WTC11 (cell line): ENCODE measurements at regions not wholly inside any gene's neighbourhood (a gene's known extent, or its start where the extent isn't known, plus 50 kb on each side); places are given as distances from the start of the nearest gene placed in this dataset.

Experiments
- ATAC-seq: fragments of 200-7000 bp; cut with Tn5 transposase; 2 replicates; pipeline ENCODE4 v1.10.0; 2021; ENCODE audit warnings: mild to moderate bottlenecking, moderate library complexity
- CTCF ChIA-PET: fragments of 300-600 bp; sonication (Branson Sonifier 250); formaldehyde crosslinking; loops from one replicate; lab custom pipeline; 2021; ENCODE audit warnings: antibody characterized with exemption; lab: Charles Lee
- POLR2A ChIA-PET: fragments of 350-600 bp; sonication (Branson Sonifier 250); formaldehyde crosslinking; loops from one replicate; lab custom pipeline; 2021; ENCODE audit warnings: antibody characterized with exemption; lab: Charles Lee
- DNase-seq: peaks from one replicate; pipeline ENCODE4 v3.0.0; 2021; ENCODE audit warnings: low spot score
- H3K27ac Mint-ChIP-seq: 2 replicates; pipeline ENCODE4 v1.8.0; 2021; ENCODE audit warnings: mixed read lengths
- H3K27me3 Mint-ChIP-seq: 2 replicates; pipeline ENCODE4 v1.8.0; 2021; ENCODE audit warnings: low read depth, mild to moderate bottlenecking, moderate library complexity, mixed read lengths
- H3K36me3 Mint-ChIP-seq: 2 replicates; pipeline ENCODE4 v1.8.0; 2021; ENCODE audit warnings: mixed read lengths
- H3K4me1 Mint-ChIP-seq: 2 replicates; pipeline ENCODE4 v1.8.0; 2022; ENCODE audit warnings: mixed read lengths
- H3K4me3 Mint-ChIP-seq: 2 replicates; pipeline ENCODE4 v1.8.0; 2021; ENCODE audit warnings: mild to moderate bottlenecking, moderate library complexity, mixed read lengths
- H3K9me3 Mint-ChIP-seq: 2 replicates; pipeline ENCODE4 v1.8.0; 2021; ENCODE audit warnings: mixed read lengths
- GRHL2 ChIP-seq: fragments of 250-450 bp; sonication (Bioruptor Pico); IDR thresholded peaks from 2 replicates; pipeline ENCODE4 v1.8.0; 2022; ENCODE audit warnings: mild to moderate bottlenecking, moderate library complexity; ENCODE audit not compliant: insufficient replicate concordance, severe bottlenecking
- JUN ChIP-seq: sonication (generic); formaldehyde crosslinking; IDR thresholded peaks from 2 replicates; pipeline ENCODE4 v1.8.0; 2023; ENCODE audit warnings: mild to moderate bottlenecking, missing genetic modification reagents
- NFATC4 ChIP-seq: fragments of 250-450 bp; sonication (Bioruptor Pico); IDR thresholded peaks from 2 replicates; pipeline ENCODE4 v1.9.0; 2021; ENCODE audit warnings: mild to moderate bottlenecking
- NFYB ChIP-seq: sonication (generic); formaldehyde crosslinking; conservative IDR thresholded peaks from 2 replicates; pipeline ENCODE4 v1.8.0; 2022; ENCODE audit warnings: low read depth, missing genetic modification reagents
- NR1H2 ChIP-seq: sonication (generic); formaldehyde crosslinking; IDR thresholded peaks from 2 replicates; pipeline ENCODE4 v1.9.0; 2021; ENCODE audit warnings: mild to moderate bottlenecking, moderate library complexity, missing genetic modification reagents
- NR2C2 ChIP-seq: sonication (generic); formaldehyde crosslinking; IDR thresholded peaks from 2 replicates; pipeline ENCODE4 v1.8.0; 2022; ENCODE audit warnings: mild to moderate bottlenecking, missing genetic modification reagents
- OVOL2 ChIP-seq: fragments of 250-450 bp; sonication (Bioruptor Pico); IDR thresholded peaks from 2 replicates; pipeline ENCODE4 v1.9.0; 2021; ENCODE audit warnings: mild to moderate bottlenecking, borderline replicate concordance
- SMAD3 ChIP-seq: sonication (generic); formaldehyde crosslinking; IDR thresholded peaks from 2 replicates; pipeline ENCODE4 v1.8.0; 2022; ENCODE audit warnings: missing genetic modification reagents, mild to moderate bottlenecking, borderline replicate concordance
- SMAD4 ChIP-seq: sonication (generic); formaldehyde crosslinking; IDR thresholded peaks from 2 replicates; pipeline ENCODE4 v1.8.0; 2022; ENCODE audit warnings: mild to moderate bottlenecking, missing genetic modification reagents
- SP1 ChIP-seq: sonication (generic); formaldehyde crosslinking; conservative IDR thresholded peaks from 2 replicates; pipeline ENCODE4 v1.8.1; 2022; ENCODE audit warnings: missing genetic modification reagents
- TCF7 ChIP-seq: sonication (generic); formaldehyde crosslinking; IDR thresholded peaks from 2 replicates; pipeline ENCODE4 v1.8.0; 2022; ENCODE audit warnings: mild to moderate bottlenecking, low read depth, missing genetic modification reagents, moderate library complexity
- ZNF263 ChIP-seq: sonication (generic); formaldehyde crosslinking; IDR thresholded peaks from 2 replicates; pipeline ENCODE4 v1.8.1; 2022; ENCODE audit warnings: low read depth, mild to moderate bottlenecking, moderate library complexity, missing genetic modification reagents
- ZNF416 ChIP-seq: fragments of 250-450 bp; sonication (Bioruptor Pico); IDR thresholded peaks from 2 replicates; pipeline ENCODE4 v1.9.0; 2021; ENCODE audit warnings: mild to moderate bottlenecking, inconsistent platforms
- ZNF423 ChIP-seq: fragments of 250-450 bp; sonication (Bioruptor Pico); IDR thresholded peaks from 2 replicates; pipeline ENCODE4 v2.1.2; 2022; ENCODE audit warnings: mild to moderate bottlenecking, moderate library complexity
- ZNF671 ChIP-seq: fragments of 250-450 bp; sonication (Bioruptor Pico); IDR thresholded peaks from 2 replicates; pipeline ENCODE4 v1.8.0; 2021; ENCODE audit warnings: mild to moderate bottlenecking
- TF ChIP-seq, protein P1 (sequence below): fragments of 250-450 bp; sonication (Bioruptor Pico); IDR thresholded peaks from 2 replicates; pipeline ENCODE4 v1.9.0; 2021; ENCODE audit warnings: mild to moderate bottlenecking, borderline replicate concordance
- TF ChIP-seq, protein P2 (sequence below): sonication (generic); formaldehyde crosslinking; conservative IDR thresholded peaks from 2 replicates; pipeline ENCODE4 v1.8.1; 2023; ENCODE audit warnings: mild to moderate bottlenecking, low read depth, missing genetic modification reagents, moderate library complexity
- TF ChIP-seq, protein P3 (sequence below): fragments of 250-450 bp; sonication (Bioruptor Pico); IDR thresholded peaks from 2 replicates; pipeline ENCODE4 v1.9.0; 2021; ENCODE audit warnings: moderate library complexity, mild to moderate bottlenecking, inconsistent platforms, borderline replicate concordance
- TF ChIP-seq, protein P4 (sequence below): fragments of 250-450 bp; sonication (Bioruptor Pico); IDR thresholded peaks from 2 replicates; pipeline ENCODE4 v1.9.0; 2021; ENCODE audit warnings: mild to moderate bottlenecking
- TF ChIP-seq, protein P5 (sequence below): sonication (generic); formaldehyde crosslinking; IDR thresholded peaks from 2 replicates; pipeline ENCODE4 v1.8.1; 2022; ENCODE audit warnings: missing genetic modification reagents, borderline replicate concordance
- TF ChIP-seq, protein P6 (sequence below): sonication (generic); formaldehyde crosslinking; IDR thresholded peaks from 2 replicates; pipeline ENCODE4 v1.8.1; 2023; ENCODE audit warnings: mild to moderate bottlenecking, missing genetic modification reagents

DNA sequence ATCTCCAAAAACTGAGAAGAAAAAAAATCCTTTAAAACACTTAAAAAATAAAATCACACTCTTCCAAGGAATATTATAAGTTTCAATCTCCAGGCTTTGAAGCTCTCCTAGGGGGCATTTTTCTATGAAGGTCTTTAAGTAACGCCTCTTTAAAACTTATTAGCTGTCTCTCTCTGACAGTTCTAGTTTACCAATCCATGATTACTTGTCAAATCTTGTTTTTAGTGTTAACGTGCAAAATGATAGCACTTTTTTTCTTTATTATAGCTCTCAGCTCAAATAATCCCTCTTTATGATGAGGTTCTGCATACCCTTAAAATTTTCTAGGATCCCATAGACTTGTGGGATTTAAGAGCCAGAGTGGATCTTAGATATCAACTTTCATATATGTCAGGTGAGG is 369.0 kb downstream of the DOK5 start:
- ChIA-PET CTCF (no interaction called here), POLR2A (no interaction called here)
- TF ChIP-seq, protein P1, sequence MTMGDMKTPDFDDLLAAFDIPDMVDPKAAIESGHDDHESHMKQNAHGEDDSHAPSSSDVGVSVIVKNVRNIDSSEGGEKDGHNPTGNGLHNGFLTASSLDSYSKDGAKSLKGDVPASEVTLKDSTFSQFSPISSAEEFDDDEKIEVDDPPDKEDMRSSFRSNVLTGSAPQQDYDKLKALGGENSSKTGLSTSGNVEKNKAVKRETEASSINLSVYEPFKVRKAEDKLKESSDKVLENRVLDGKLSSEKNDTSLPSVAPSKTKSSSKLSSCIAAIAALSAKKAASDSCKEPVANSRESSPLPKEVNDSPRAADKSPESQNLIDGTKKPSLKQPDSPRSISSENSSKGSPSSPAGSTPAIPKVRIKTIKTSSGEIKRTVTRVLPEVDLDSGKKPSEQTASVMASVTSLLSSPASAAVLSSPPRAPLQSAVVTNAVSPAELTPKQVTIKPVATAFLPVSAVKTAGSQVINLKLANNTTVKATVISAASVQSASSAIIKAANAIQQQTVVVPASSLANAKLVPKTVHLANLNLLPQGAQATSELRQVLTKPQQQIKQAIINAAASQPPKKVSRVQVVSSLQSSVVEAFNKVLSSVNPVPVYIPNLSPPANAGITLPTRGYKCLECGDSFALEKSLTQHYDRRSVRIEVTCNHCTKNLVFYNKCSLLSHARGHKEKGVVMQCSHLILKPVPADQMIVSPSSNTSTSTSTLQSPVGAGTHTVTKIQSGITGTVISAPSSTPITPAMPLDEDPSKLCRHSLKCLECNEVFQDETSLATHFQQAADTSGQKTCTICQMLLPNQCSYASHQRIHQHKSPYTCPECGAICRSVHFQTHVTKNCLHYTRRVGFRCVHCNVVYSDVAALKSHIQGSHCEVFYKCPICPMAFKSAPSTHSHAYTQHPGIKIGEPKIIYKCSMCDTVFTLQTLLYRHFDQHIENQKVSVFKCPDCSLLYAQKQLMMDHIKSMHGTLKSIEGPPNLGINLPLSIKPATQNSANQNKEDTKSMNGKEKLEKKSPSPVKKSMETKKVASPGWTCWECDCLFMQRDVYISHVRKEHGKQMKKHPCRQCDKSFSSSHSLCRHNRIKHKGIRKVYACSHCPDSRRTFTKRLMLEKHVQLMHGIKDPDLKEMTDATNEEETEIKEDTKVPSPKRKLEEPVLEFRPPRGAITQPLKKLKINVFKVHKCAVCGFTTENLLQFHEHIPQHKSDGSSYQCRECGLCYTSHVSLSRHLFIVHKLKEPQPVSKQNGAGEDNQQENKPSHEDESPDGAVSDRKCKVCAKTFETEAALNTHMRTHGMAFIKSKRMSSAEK (CRISPR knock-in tag): no peak
- TF ChIP-seq ZNF671 (no peak), NR2C2 (CRISPR knock-in tag) (no peak), GRHL2 (CRISPR knock-in tag) (no peak), SMAD3 (no peak), OVOL2 (CRISPR knock-in tag) (no peak), ZNF416 (CRISPR knock-in tag) (no peak), NR1H2 (no peak), NFATC4 (CRISPR knock-in tag) (no peak), NFYB (CRISPR knock-in tag) (no peak)
- TF ChIP-seq, protein P2, sequence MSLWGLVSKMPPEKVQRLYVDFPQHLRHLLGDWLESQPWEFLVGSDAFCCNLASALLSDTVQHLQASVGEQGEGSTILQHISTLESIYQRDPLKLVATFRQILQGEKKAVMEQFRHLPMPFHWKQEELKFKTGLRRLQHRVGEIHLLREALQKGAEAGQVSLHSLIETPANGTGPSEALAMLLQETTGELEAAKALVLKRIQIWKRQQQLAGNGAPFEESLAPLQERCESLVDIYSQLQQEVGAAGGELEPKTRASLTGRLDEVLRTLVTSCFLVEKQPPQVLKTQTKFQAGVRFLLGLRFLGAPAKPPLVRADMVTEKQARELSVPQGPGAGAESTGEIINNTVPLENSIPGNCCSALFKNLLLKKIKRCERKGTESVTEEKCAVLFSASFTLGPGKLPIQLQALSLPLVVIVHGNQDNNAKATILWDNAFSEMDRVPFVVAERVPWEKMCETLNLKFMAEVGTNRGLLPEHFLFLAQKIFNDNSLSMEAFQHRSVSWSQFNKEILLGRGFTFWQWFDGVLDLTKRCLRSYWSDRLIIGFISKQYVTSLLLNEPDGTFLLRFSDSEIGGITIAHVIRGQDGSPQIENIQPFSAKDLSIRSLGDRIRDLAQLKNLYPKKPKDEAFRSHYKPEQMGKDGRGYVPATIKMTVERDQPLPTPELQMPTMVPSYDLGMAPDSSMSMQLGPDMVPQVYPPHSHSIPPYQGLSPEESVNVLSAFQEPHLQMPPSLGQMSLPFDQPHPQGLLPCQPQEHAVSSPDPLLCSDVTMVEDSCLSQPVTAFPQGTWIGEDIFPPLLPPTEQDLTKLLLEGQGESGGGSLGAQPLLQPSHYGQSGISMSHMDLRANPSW (CRISPR knock-in tag): no peak
- TF ChIP-seq, protein P3, sequence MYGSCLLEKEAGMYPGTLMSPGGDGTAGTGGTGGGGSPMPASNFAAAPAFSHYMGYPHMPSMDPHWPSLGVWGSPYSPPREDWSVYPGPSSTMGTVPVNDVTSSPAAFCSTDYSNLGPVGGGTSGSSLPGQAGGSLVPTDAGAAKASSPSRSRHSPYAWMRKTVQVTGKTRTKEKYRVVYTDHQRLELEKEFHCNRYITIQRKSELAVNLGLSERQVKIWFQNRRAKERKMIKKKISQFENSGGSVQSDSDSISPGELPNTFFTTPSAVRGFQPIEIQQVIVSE (CRISPR knock-in tag): no peak
- TF ChIP-seq, protein P4, sequence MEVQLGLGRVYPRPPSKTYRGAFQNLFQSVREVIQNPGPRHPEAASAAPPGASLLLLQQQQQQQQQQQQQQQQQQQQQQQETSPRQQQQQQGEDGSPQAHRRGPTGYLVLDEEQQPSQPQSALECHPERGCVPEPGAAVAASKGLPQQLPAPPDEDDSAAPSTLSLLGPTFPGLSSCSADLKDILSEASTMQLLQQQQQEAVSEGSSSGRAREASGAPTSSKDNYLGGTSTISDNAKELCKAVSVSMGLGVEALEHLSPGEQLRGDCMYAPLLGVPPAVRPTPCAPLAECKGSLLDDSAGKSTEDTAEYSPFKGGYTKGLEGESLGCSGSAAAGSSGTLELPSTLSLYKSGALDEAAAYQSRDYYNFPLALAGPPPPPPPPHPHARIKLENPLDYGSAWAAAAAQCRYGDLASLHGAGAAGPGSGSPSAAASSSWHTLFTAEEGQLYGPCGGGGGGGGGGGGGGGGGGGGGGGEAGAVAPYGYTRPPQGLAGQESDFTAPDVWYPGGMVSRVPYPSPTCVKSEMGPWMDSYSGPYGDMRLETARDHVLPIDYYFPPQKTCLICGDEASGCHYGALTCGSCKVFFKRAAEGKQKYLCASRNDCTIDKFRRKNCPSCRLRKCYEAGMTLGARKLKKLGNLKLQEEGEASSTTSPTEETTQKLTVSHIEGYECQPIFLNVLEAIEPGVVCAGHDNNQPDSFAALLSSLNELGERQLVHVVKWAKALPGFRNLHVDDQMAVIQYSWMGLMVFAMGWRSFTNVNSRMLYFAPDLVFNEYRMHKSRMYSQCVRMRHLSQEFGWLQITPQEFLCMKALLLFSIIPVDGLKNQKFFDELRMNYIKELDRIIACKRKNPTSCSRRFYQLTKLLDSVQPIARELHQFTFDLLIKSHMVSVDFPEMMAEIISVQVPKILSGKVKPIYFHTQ (CRISPR knock-in tag): no peak
- no peak for ATAC-seq
- Mint-ChIP-seq H3K4me3 (no peak overlapping the region), H3K4me1 (no peaks in the 10 kb centered on the region), H3K27ac (no peak overlapping the region), H3K9me3 (peaks cover 90% of the 10 kb centered on the region), H3K36me3 (peaks cover 74% of the 10 kb centered on the region), H3K27me3 (peaks cover 2% of the 10 kb centered on the region)
- DNase-seq: no peak

DNA sequence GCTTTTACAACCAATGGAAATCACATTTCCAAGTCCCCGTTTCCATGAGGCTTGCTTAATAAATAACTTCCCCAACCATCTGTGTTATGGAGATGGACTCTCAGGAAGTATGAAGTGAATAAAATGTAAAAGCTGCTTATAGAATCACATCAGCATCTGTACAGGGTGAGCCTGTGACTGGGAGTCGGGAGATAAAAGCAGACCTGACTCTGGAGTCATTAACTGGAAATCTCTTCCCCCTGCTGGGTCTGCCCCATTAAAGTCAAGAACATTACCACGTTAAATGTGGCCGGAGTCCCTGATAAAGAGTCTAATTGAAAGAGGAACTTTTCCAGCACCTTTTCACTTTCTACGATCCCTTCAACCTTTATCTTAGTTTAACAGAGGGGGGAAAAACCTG is 368.5 kb downstream of the DOK5 start:
- peaks cover 73% of the 10 kb centered on the region for H3K36me3 Mint-ChIP-seq
- H3K4me1 Mint-ChIP-seq: no peaks in the 10 kb centered on the region
- no peak overlapping the region for H3K4me3 Mint-ChIP-seq
- POLR2A ChIA-PET: no interaction called here
- ATAC-seq (no peak), DNase-seq (no peak)
- no peak overlapping the region for H3K27ac Mint-ChIP-seq
- H3K9me3 Mint-ChIP-seq: peaks cover 90% of the 10 kb centered on the region
- peaks cover 2% of the 10 kb centered on the region for H3K27me3 Mint-ChIP-seq
- CTCF ChIA-PET: no interaction called here
- TF ChIP-seq, protein P5, sequence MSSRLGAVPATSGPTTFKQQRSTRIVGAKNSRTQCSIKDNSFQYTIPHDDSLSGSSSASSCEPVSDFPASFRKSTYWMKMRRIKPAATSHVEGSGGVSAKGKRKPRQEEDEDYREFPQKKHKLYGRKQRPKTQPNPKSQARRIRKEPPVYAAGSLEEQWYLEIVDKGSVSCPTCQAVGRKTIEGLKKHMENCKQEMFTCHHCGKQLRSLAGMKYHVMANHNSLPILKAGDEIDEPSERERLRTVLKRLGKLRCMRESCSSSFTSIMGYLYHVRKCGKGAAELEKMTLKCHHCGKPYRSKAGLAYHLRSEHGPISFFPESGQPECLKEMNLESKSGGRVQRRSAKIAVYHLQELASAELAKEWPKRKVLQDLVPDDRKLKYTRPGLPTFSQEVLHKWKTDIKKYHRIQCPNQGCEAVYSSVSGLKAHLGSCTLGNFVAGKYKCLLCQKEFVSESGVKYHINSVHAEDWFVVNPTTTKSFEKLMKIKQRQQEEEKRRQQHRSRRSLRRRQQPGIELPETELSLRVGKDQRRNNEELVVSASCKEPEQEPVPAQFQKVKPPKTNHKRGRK (CRISPR knock-in tag): no peak
- TF ChIP-seq NR1H2 (no peak), TCF7 (no peak), NFATC4 (CRISPR knock-in tag) (no peak), SP1 (CRISPR knock-in tag) (no peak), ZNF263 (CRISPR knock-in tag) (no peak), JUN (CRISPR knock-in tag) (no peak), ZNF423 (CRISPR knock-in tag) (no peak), SMAD4 (CRISPR knock-in tag) (no peak)
- TF ChIP-seq, protein P6, sequence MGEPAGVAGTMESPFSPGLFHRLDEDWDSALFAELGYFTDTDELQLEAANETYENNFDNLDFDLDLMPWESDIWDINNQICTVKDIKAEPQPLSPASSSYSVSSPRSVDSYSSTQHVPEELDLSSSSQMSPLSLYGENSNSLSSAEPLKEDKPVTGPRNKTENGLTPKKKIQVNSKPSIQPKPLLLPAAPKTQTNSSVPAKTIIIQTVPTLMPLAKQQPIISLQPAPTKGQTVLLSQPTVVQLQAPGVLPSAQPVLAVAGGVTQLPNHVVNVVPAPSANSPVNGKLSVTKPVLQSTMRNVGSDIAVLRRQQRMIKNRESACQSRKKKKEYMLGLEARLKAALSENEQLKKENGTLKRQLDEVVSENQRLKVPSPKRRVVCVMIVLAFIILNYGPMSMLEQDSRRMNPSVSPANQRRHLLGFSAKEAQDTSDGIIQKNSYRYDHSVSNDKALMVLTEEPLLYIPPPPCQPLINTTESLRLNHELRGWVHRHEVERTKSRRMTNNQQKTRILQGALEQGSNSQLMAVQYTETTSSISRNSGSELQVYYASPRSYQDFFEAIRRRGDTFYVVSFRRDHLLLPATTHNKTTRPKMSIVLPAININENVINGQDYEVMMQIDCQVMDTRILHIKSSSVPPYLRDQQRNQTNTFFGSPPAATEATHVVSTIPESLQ (CRISPR knock-in tag): no peak
